HG03108 (cell line): ENCODE measurements at regions not wholly inside any gene's neighbourhood (a gene's known extent, or its start where the extent isn't known, plus 50 kb on each side); places are given as distances from the start of the nearest gene placed in this dataset.

Source experiments
- ATAC-seq: cut with Tn5 transposase; IDR thresholded peaks from one replicate; pipeline ENCODE4 v1.9.1; 2021; ENCODE audit warnings: moderate library complexity; ENCODE audit not compliant: unreplicated experiment

DNA sequence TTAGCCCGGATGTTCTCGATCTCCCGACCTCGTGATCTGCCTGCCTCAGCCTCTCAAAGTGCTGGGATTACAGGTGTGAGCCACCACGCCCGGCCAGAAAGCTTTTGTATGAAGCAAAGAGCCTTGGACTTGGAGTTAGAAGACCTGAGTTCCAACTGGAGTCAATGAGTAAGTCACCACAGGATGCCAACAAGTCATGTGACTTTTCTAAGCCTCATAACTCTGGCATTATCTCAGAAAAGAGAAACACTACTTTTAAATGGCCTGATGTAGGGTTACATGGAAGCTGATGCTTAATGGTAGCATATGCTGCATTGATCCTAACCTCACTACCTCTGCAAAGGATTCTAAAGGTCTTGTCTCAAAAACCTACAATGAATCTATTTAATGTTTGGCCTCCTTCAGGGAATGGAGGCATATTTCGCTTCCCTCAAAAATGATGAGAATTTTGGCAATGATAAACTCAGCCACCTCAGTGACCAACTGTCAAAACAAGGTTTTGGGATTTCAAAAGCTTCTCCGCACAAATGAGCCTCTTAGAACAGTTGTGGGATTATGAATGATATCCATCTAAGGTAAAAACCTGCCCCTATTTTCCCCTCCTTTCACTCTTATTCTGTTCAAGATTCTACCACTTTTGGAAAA is 236.8 kb downstream of the ACTL7B start:
- ATAC-seq = no peak

- no peak for ATAC-seq
Measured at GRCh38 chr9:108617676-108618075, 238.1 kb downstream of the ACTL7B start.

- no peak for ATAC-seq
Measured at GRCh38 chr9:108615152-108615551, 240.6 kb downstream of the ACTL7B start.

- no peak for ATAC-seq
Measured at GRCh38 chr9:108612513-108612912, 243.3 kb downstream of the ACTL7B start.

DNA sequence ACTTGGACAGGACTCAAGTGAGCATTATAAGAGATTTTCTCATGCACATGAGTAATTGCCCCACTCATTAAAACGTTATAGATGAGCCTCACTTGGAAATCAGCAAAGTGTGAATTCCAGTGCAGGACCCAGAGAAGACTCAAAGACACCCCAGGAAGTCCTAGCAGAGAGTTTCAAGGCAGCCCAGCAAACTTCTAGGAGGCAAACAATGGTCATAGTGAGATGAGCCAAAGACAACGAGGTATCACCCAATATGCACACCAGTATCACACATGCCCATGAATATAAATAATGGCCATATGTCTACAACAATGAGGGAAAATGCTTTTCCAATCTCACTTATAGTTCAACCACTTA is 245.9 kb downstream of the ACTL7B start:
- no peak for ATAC-seq

DNA sequence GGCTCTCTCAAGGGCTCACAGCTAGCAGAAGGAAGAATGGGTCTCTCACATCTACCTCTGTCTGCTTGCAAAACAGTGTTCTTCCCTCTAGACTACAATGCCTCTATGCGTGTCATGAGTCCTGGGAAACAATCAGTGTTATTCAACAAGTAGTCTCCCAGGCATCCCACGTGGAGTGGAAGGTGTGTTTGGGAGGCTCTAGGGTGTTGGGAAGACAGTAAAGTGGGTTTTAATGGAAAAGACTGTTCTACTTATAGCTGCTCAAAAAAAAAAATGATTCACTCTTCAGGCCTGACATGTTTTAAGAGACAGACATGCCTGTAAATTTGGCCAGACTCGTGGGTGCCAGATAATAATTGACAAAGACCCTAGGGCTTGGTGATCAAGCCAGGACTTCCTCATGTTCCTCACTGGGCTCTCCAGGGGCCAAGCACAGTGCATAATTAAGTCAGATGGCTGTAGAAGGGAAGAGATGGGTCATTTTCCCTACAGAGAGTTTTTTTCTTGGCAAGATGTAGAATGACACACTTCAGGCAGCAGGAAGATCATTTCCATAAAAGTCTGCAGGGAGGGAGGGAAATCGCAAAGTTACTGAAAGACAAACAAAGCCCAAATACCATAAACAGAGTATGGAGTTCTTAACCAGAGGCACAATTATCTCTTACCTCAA is 246.4 kb downstream of the ACTL7B start:
- ATAC-seq = no peak

DNA sequence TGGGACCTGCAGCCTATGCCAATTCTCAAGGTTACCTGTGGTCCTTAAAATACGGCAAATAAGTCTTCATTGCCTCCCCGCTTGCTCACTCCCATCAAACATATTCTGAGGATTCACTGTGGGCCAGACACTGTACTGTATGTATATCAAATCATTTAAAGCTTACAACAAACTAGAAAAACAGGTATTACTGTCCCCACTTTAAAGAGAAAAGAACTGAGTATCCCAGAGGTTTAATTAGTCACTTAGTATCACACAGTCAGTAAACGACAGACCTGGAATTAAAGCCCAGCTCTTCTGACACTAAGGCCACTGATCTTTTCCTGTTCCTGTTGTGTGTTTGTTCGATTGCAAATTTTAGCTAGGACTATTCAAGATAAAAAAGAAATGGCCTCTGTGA is 248.2 kb downstream of the ACTL7B start:
- no peak for ATAC-seq

- ATAC-seq = no peak
Measured at GRCh38 chr9:108606401-108606800, 249.4 kb downstream of the ACTL7B start.

GRCh38 chr9:108603141-108603540 is 252.6 kb downstream of the ACTL7B start:
- ATAC-seq = no peak

DNA sequence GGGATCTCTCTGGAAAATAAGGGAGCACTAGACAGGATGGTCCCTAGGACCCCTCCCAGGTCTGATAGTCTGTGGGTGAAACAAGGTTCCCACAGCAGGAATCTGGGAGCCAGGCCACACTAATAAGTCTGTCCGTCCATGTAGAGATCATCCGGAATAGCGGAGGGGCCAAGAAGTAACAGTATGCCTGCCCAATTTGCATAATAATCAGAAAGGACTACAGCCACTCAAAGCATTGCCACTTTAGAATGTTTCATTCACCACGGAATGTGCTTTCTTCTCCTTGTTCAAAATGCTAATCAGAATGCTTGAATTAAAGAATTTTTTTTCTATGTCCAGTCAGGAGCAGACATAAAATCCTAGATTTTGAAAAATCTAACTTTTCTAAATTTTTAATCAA is 254.9 kb downstream of the ACTL7B start:
- ATAC-seq = no peak

GRCh38 chr9:108599571-108599970 is 256.2 kb downstream of the ACTL7B start:
- no peak for ATAC-seq

DNA sequence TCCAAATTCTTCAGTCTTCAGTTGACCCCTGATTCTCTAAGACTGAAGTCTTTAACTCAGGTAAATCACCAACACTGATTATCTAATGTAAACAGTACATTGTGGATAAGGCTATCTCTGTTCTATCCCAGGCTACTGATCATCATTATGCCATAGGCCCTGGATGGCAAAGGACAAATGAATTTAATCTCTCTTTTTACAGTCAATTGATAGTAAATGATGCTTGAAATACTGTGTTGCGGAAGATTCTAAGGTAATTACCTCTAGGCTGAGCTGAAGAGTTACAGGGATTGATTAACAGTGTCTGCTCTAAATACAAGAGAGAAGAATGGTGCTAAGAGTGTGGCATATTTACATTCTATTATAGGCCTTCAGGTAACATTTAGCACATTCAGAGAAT is 264.7 kb downstream of the ACTL7B start:
- no peak for ATAC-seq

DNA sequence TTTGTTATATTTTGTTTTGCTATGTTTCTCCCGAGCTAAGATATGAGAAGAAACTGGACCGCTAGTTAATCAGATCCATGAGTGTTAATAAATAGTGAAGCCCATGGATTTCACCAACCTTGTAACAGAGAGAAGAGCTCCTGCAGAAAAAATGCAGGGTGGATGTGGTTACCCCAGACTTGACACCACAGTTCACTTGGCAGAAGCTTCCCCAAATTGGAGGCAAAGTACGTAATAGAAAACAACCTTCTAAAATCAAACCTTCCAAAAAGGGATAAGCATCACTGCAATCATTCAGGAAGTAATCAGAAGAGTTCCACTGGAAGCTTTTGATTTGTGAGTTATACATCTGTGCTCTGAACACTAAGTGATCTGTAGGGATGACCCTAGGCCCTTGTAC is 267.5 kb downstream of the ACTL7B start:
- ATAC-seq = no peak

- ATAC-seq = no peak
Measured at GRCh38 chr9:108586471-108587139, 269.2 kb downstream of the ACTL7B start.

DNA sequence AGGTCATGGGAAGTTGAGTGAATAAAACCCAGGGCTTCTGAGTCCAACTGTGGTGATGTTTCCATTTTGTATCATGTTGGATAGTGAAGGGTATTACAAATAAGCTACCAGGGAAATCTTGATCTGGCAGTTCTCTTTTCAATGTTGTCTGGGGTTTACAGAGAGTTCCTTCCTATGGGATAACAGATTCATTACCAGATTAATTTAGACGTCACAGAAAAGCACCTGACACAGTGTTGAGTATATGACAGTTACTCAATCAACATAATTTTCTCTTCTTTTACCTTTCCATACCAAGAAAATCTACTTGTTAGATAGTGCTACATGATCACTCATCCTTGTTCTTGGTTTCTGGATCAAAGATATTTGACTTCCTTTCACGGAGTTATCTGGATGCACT is 270.9 kb downstream of the ACTL7B start:
- ATAC-seq = no peak

- no peak for ATAC-seq
Measured at GRCh38 chr9:108582726-108583125, 273.1 kb downstream of the ACTL7B start.

GRCh38 chr9:108579757-108580439 is 275.9 kb downstream of the ACTL7B start:
- no peak for ATAC-seq

GRCh38 chr9:108575276-108575675 is 280.5 kb downstream of the ACTL7B start:
- no peak for ATAC-seq

DNA sequence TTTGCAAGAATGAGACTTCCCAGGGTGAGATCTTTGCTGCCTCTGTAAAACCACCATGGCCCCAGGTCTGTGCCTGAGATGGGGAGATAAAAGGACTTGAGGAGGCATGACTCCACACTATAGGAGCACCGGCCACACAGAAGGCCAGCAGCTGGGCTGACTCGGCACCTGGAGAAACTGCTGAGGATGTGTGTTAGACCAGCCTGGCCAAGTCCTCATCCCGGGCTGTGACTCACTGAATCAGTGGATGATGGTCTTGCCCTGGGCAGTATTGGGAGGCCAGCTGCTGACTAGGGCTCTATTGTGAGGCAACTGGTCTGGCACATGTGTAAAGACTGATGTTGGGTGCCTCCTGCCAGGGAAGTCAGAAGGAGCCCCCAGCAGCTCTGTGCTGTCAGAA is 286.2 kb downstream of the ACTL7B start:
- ATAC-seq = no peak

GRCh38 chr9:108568093-108568492 is 287.7 kb downstream of the ACTL7B start:
- no peak for ATAC-seq

DNA sequence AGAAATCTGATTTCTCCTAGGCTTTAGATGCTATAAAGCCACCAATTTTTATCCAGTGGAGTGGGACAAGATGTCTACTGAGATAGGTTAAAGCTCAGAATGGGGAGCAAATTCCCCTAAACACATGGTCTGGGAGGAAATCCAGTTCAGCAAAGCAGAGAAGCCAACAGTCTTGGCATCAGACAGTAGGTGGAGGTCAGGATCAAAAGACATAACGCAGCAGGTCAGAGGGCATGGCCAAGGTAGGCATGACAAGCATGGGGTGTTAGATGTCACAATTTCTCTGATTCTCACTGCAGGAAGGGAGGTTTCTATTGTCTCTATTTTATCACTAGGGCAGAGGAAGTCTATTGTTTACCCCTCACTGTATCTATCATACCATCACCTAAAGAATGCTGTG is 288.2 kb downstream of the ACTL7B start:
- no peak for ATAC-seq
